GM12873 (cell line): ENCODE measurements at regions not wholly inside any gene's neighbourhood (a gene's known extent, or its start where the extent isn't known, plus 50 kb on each side); places are given as distances from the start of the nearest gene placed in this dataset.

Experiments
- CTCF ChIP-seq: IDR thresholded peaks from 2 replicates; pipeline ENCODE4 v1.5.1; 2012; ENCODE audit warnings: low read depth, mild to moderate bottlenecking, moderate library complexity, low read length, control low read depth; ENCODE audit not compliant: insufficient read depth; ENCODE audit errors: missing control alignments

GRCh38 chr4:110735686-110736085 is 112.8 kb upstream of the PITX2 start:
- TF ChIP-seq CTCF = no peak

GRCh38 chr4:110737931-110738330 is 115.1 kb upstream of the PITX2 start:
- TF ChIP-seq CTCF = no peak

- TF ChIP-seq CTCF = no peak
These were observed 119.3 kb upstream of the PITX2 start for GRCh38 chr4:110742143-110742542.

GRCh38 chr4:110748071-110748470 is 125.2 kb upstream of the PITX2 start:
- TF ChIP-seq CTCF = no peak

GRCh38 chr4:110751183-110751582 is 128.3 kb upstream of the PITX2 start:
- no peak for TF ChIP-seq CTCF

- no peak for TF ChIP-seq CTCF
These were observed 129.1 kb upstream of the PITX2 start for GRCh38 chr4:110751986-110752385.

GRCh38 chr4:110753466-110753865 is 130.6 kb upstream of the PITX2 start:
- no peak for TF ChIP-seq CTCF
